ENCODE measurements at regions not wholly inside any gene's neighbourhood (a gene's known extent, or its start where the extent isn't known, plus 50 kb on each side); places are given as distances from the start of the nearest gene placed in this dataset.

GRCh38 chr5:72653586-72653985, 146.4 kb upstream of the ZNF366 start:
- no peaks in the 10 kb centered on the region for H3K36me3 ChIP-seq (ENCODE audit: control insufficient read depth in 2 of 2, insufficient read depth in 1 of 2, low read length in 2 of 2)
- CTCF ChIA-PET, result interaction anchor here (0.8 kb wide), 1 partner anchor 44 kb away, joined by 3 read pairs; no protein-coding TSS in a partner anchor
- no peak overlapping the region for H3K4me3 ChIP-seq (ENCODE audit: low read depth, low read length)
- H3K4me1 ChIP-seq (ENCODE audit: control insufficient read depth, insufficient read depth, low read length), result peaks cover 4% of the 10 kb centered on the region; the same call in 1 of the 2 replicates
- no peak overlapping the region for H3K27ac ChIP-seq (ENCODE audit: extremely low read depth, low read depth, low read length)
- no peaks in the 10 kb centered on the region for H3K9me3 ChIP-seq (ENCODE audit: control insufficient read depth, insufficient read depth, low read depth, low read length)
- POLR2A ChIA-PET, result no interaction called here
- TF ChIP-seq ZNF585B (tag by site-specific recombination; IDR thresholded peaks at IDR 0.05) (no peak), ZNF398 (tag by site-specific recombination; IDR thresholded peaks at IDR 0.05) (no peak), ZSCAN5A (tag by site-specific recombination; IDR thresholded peaks at IDR 0.05) (no peak), ZNF239 (tag by site-specific recombination; IDR thresholded peaks at IDR 0.05) (no peak), ZNF530 (tag by site-specific recombination; IDR thresholded peaks at IDR 0.05; ENCODE audit: low read depth) (no peak), YY2 (tag by site-specific recombination; IDR thresholded peaks at IDR 0.05) (no peak), SP3 (tag by site-specific recombination; IDR thresholded peaks at IDR 0.05) (no peak), IKZF3 (tag by site-specific recombination; IDR thresholded peaks at IDR 0.05) (no peak), GLIS1 (tag by site-specific recombination; IDR thresholded peaks at IDR 0.05) (peak; percentile 98), ZNF791 (tag by site-specific recombination; IDR thresholded peaks at IDR 0.05) (no peak), ZBTB6 (tag by site-specific recombination; IDR thresholded peaks at IDR 0.05) (no peak), ZNF223 (tag by site-specific recombination; IDR thresholded peaks at IDR 0.05) (no peak), ZNF311 (tag by site-specific recombination; IDR thresholded peaks at IDR 0.05; ENCODE audit: borderline replicate concordance) (no peak), SCRT1 (tag by site-specific recombination; IDR thresholded peaks at IDR 0.05; ENCODE audit: borderline replicate concordance) (no peak), ZNF707 (tag by site-specific recombination; IDR thresholded peaks at IDR 0.05) (no peak), AEBP2 (tag by site-specific recombination; IDR thresholded peaks at IDR 0.05; ENCODE audit: borderline replicate concordance) (no peak), ZNF785 (tag by site-specific recombination; IDR thresholded peaks at IDR 0.05) (no peak), REPIN1 (tag by site-specific recombination; IDR thresholded peaks at IDR 0.05; ENCODE audit: low read depth) (no peak), ZFP3 (tag by site-specific recombination; IDR thresholded peaks at IDR 0.05; ENCODE audit: low read depth) (no peak), ZIC2 (tag by site-specific recombination; IDR thresholded peaks at IDR 0.05) (peak; percentile 96), CTCF (tag by site-specific recombination; IDR thresholded peaks at IDR 0.05) (no peak), KLF8 (tag by site-specific recombination; IDR thresholded peaks at IDR 0.05) (no peak), OSR2 (tag by site-specific recombination; IDR thresholded peaks at IDR 0.05) (peak; percentile 31; the same call in 1 of the 2 replicates), ZNF555 (tag by site-specific recombination; conservative IDR thresholded peaks at IDR 0.05) (no peak), ZNF157 (tag by site-specific recombination; IDR thresholded peaks at IDR 0.05) (no peak), ZNF664 (tag by site-specific recombination; IDR thresholded peaks at IDR 0.05) (no peak), ZNF133 (tag by site-specific recombination; IDR thresholded peaks at IDR 0.05) (no peak), ZNF280D (tag by site-specific recombination; IDR thresholded peaks at IDR 0.05) (no peak)

Data from HEK293 (cell line).